Stimulated activated naive B cell treated with anti-CD40 and anti-IgM and Interleukin-4, amounts not matched to agents 10 μg/mL and 1 μg/mL and 100 μg/mL, for 72 hours (primary cell): ENCODE measurements at regions not wholly inside any gene's neighbourhood (a gene's known extent, or its start where the extent isn't known, plus 50 kb on each side); places are given as distances from the start of the nearest gene placed in this dataset.
A peak's percentile ranks its signal among the peaks of the same experiment; 100 is the strongest.

Source experiments
- ATAC-seq, 2 donors: fragments of 150-1000 bp; cut with Tn5 transposase; replicated peaks; 2 replicates each; pipeline ENCODE4 v1.10.0; 2021; ENCODE audit warnings: moderate library complexity in 1 of 2
- DNase-seq: peaks from one replicate; pipeline ENCODE4 v3.0.0; 2021
- H3K27ac Mint-ChIP-seq: one replicate; pipeline ENCODE4 v1.8.0; 2022; ENCODE audit warnings: mild to moderate bottlenecking, mixed read lengths
- H3K27me3 Mint-ChIP-seq, 2 donors: one replicate each; pipeline ENCODE4 v1.8.0; 2022; ENCODE audit warnings: mixed read lengths in 2 of 2
- H3K36me3 Mint-ChIP-seq, 2 donors: one replicate each; pipeline ENCODE4 v1.8.0; 2022; ENCODE audit warnings: mixed read lengths in 2 of 2, mild to moderate bottlenecking in 1 of 2
- H3K4me1 Mint-ChIP-seq, 2 donors: one replicate each; pipeline ENCODE4 v1.8.0; 2022; ENCODE audit warnings: mixed read lengths in 2 of 2, mild to moderate bottlenecking in 1 of 2
- H3K4me3 Mint-ChIP-seq, 2 donors: one replicate each; pipeline ENCODE4 v1.8.0; 2022; ENCODE audit warnings: mild to moderate bottlenecking in 2 of 2, mixed read lengths in 2 of 2, moderate library complexity in 1 of 2
- H3K9me3 Mint-ChIP-seq, 2 donors: one replicate each; pipeline ENCODE4 v1.8.0; 2022; ENCODE audit warnings: mixed read lengths in 2 of 2, mild to moderate bottlenecking in 1 of 2

- peak overlapping the region; percentile 14 for H3K27ac Mint-ChIP-seq
- peak; percentile 70 to 77 for ATAC-seq
- peaks cover 6 to 10% of the 10 kb centered on the region in 2 donors for H3K36me3 Mint-ChIP-seq
- H3K4me1 Mint-ChIP-seq, result peaks cover 16 to 39% of the 10 kb centered on the region in 2 donors
- no peak overlapping the region for H3K4me3 Mint-ChIP-seq
- DNase-seq, result no peak
- H3K27me3 Mint-ChIP-seq, result no peaks in the 10 kb centered on the region
- H3K9me3 Mint-ChIP-seq, result peaks cover 10% of the 10 kb centered on the region in 2 donors
Measured at GRCh38 chr4:11111370-11111769, 317.3 kb downstream of the HS3ST1 start.

DNA sequence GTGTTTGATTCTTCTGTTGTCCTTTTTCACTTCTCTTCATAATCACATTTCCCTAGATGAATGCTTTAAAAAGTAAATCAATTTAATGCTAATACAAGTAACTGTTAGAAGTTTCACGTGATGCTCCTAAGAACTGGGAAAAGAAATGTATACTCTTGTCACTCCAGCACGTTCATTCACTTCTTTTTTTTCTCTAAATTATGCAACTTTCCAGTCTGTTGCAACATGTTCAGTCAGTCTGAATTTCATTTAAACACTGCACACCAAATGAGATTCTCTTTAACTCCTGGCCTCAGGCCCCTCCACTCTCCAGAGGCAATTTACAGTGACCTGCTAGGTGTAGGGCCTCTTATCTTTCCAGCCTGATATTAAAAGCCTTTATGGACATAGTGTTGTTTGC, 321.9 kb downstream of the HS3ST1 start:
- no peaks in the 10 kb centered on the region for H3K27me3 Mint-ChIP-seq
- peaks cover 6 to 16% of the 10 kb centered on the region in 2 donors for H3K36me3 Mint-ChIP-seq
- H3K4me1 Mint-ChIP-seq, result peaks cover 14 to 42% of the 10 kb centered on the region in 2 donors
- peaks cover 10 to 15% of the 10 kb centered on the region in 2 donors for H3K9me3 Mint-ChIP-seq
- no peak overlapping the region for H3K4me3 Mint-ChIP-seq
- no peak overlapping the region for H3K27ac Mint-ChIP-seq
- no peak for ATAC-seq
- no peak for DNase-seq

DNA sequence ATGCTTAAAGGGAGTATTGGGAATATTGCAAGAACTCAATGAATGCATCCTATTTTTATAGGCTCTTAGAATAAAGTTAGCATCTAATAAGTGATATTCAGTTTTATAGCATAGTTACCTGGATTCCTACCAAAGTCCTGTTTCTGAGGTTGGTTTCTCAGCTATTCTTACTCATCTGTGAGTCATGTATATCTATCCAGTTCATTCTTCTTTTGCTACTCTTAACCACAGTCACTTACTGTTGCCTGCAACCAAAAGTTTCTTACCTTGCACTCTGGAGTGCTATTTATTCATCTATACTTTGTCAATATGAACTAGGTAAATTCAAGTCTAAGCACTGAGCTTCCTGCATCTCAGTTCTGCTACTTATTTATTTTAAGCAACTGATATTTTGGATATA, 322.5 kb downstream of the HS3ST1 start:
- Mint-ChIP-seq H3K36me3 (peaks cover 5 to 13% of the 10 kb centered on the region in 2 donors), H3K4me3 (no peak overlapping the region), H3K27me3 (no peaks in the 10 kb centered on the region), H3K4me1 (peaks cover 14 to 40% of the 10 kb centered on the region in 2 donors), H3K9me3 (peaks cover 7 to 12% of the 10 kb centered on the region in 2 donors), H3K27ac (no peak overlapping the region)
- DNase-seq (no peak), ATAC-seq (peak; percentile 71 to 83)

DNA sequence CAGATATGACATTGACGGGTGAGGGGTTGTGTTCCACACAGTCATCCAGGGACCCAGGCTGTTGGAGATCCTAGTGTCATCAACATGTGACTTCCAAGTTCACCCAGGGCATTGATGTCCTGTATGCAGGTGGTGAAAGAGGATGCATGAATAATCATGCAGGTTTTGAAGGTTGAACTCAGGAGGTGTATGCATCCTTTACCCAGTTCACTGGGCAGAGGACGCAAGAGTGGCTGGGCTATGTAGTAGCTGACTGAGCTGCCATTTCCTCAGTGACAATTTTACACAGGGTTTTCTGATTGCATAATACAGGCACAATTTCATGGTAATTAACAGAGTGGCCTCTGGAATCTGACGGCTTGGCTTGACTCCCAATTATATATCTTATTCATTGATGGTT, 323.0 kb downstream of the HS3ST1 start:
- Mint-ChIP-seq H3K27ac (no peak overlapping the region), H3K36me3 (peaks cover 3 to 9% of the 10 kb centered on the region in 2 donors)

GRCh38 chr4:11098461-11098860, 330.2 kb downstream of the HS3ST1 start:
- Mint-ChIP-seq H3K4me1 (peaks cover 33 to 63% of the 10 kb centered on the region in 2 donors), H3K4me3 (peak overlapping the region; percentile 26 to 33), H3K27ac (peak overlapping the region; percentile 56), H3K9me3 (peaks cover 0 to 8% of the 10 kb centered on the region in 2 donors), H3K27me3 (no peaks in the 10 kb centered on the region), H3K36me3 (peaks cover 0 to 3% of the 10 kb centered on the region in 2 donors)
- DNase-seq (peak; percentile 32), ATAC-seq (peak; percentile 82 to 83)

More for the DNA sequence above, 323.0 kb downstream of the HS3ST1 start:
- no peaks in the 10 kb centered on the region for H3K27me3 Mint-ChIP-seq
- ATAC-seq, result peak; percentile 72 to 73
- peaks cover 13 to 39% of the 10 kb centered on the region in 2 donors for H3K4me1 Mint-ChIP-seq
- peaks cover 4 to 9% of the 10 kb centered on the region in 2 donors for H3K9me3 Mint-ChIP-seq
- no peak overlapping the region for H3K4me3 Mint-ChIP-seq
- no peak for DNase-seq

- peaks cover 34 to 63% of the 10 kb centered on the region in 2 donors for H3K4me1 Mint-ChIP-seq
- peaks cover 0 to 5% of the 10 kb centered on the region in 2 donors for H3K9me3 Mint-ChIP-seq
- DNase-seq, result no peak
- H3K36me3 Mint-ChIP-seq, result peaks cover 0 to 3% of the 10 kb centered on the region in 2 donors
- no peak overlapping the region for H3K4me3 Mint-ChIP-seq
- H3K27ac Mint-ChIP-seq, result no peak overlapping the region
- H3K27me3 Mint-ChIP-seq, result no peaks in the 10 kb centered on the region
- no peak for ATAC-seq
Measured at GRCh38 chr4:11097725-11098124, 331.0 kb downstream of the HS3ST1 start.

GRCh38 chr4:11081006-11081405, 347.7 kb downstream of the HS3ST1 start:
- Mint-ChIP-seq H3K9me3 (peaks cover 9 to 10% of the 10 kb centered on the region in 2 donors), H3K27ac (no peak overlapping the region), H3K4me1 (peaks cover 5 to 16% of the 10 kb centered on the region in 2 donors), H3K36me3 (peaks cover 6 to 8% of the 10 kb centered on the region in 2 donors), H3K4me3 (no peak overlapping the region), H3K27me3 (no peaks in the 10 kb centered on the region)
- no peak for DNase-seq
- ATAC-seq, result no peak

GRCh38 chr4:11079171-11079570, 349.5 kb downstream of the HS3ST1 start:
- no peak overlapping the region for H3K27ac Mint-ChIP-seq
- peaks cover 2 to 5% of the 10 kb centered on the region in 2 donors for H3K4me1 Mint-ChIP-seq
- no peaks in the 10 kb centered on the region for H3K27me3 Mint-ChIP-seq
- peaks cover 9 to 10% of the 10 kb centered on the region in 2 donors for H3K9me3 Mint-ChIP-seq
- no peak overlapping the region for H3K4me3 Mint-ChIP-seq
- peaks cover 6 to 8% of the 10 kb centered on the region in 2 donors for H3K36me3 Mint-ChIP-seq
- DNase-seq (no peak), ATAC-seq (no peak)

- Mint-ChIP-seq H3K4me1 (peaks cover 3 to 13% of the 10 kb centered on the region in 2 donors), H3K27me3 (no peaks in the 10 kb centered on the region), H3K27ac (no peak overlapping the region), H3K9me3 (peaks cover 0 to 2% of the 10 kb centered on the region in 2 donors), H3K4me3 (no peak overlapping the region), H3K36me3 (no peaks in the 10 kb centered on the region)
- ATAC-seq (no peak), DNase-seq (no peak)
Measured at GRCh38 chr4:11074581-11075241, 354.0 kb downstream of the HS3ST1 start.

- DNase-seq, result no peak
- Mint-ChIP-seq H3K27me3 (no peaks in the 10 kb centered on the region), H3K27ac (no peak overlapping the region)
Measured at GRCh38 chr4:11073621-11074051, 355.1 kb downstream of the HS3ST1 start.

GRCh38 chr4:11072999-11073398, 355.7 kb downstream of the HS3ST1 start:
- Mint-ChIP-seq H3K27ac (no peak overlapping the region), H3K27me3 (no peaks in the 10 kb centered on the region), H3K4me3 (no peak overlapping the region), H3K4me1 (peaks cover 3 to 17% of the 10 kb centered on the region in 2 donors), H3K9me3 (peaks cover 0 to 2% of the 10 kb centered on the region in 2 donors), H3K36me3 (no peaks in the 10 kb centered on the region)
- ATAC-seq (no peak), DNase-seq (no peak)

More at GRCh38 chr4:11073621-11074051, 355.1 kb downstream of the HS3ST1 start:
- peaks cover 0 to 2% of the 10 kb centered on the region in 2 donors for H3K9me3 Mint-ChIP-seq
- H3K36me3 Mint-ChIP-seq, result no peaks in the 10 kb centered on the region
- ATAC-seq, result no peak
- no peak overlapping the region for H3K4me3 Mint-ChIP-seq
- H3K4me1 Mint-ChIP-seq, result peaks cover 3 to 14% of the 10 kb centered on the region in 2 donors

- Mint-ChIP-seq H3K4me1 (peaks cover 3 to 20% of the 10 kb centered on the region in 2 donors), H3K27ac (no peak overlapping the region), H3K4me3 (no peak overlapping the region), H3K36me3 (peaks cover 0 to 1% of the 10 kb centered on the region in 2 donors), H3K9me3 (no peaks in the 10 kb centered on the region), H3K27me3 (no peaks in the 10 kb centered on the region)
- ATAC-seq, result no peak
- DNase-seq, result no peak
Measured at GRCh38 chr4:11072463-11072862, 356.2 kb downstream of the HS3ST1 start.

DNA sequence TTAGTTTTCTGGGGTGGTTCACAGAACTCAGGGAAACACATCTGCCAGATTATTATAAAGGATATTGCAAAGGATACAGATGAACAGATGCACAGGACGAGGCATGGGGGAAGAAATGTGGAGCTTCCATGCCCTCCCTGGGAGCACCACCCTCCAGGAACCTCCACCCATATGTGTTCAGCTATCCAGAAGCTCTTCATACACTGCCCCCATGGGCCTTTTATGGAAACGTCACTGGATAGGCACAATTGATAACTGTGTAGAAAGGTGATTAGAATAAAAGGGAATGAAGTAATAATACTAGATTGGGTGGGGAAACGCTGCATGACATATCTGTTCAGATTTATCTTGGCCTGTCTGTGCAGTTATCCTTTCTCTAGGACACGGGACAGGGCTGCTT, 357.9 kb downstream of the HS3ST1 start:
- peaks cover 0 to 1% of the 10 kb centered on the region in 2 donors for H3K36me3 Mint-ChIP-seq
- no peak overlapping the region for H3K4me3 Mint-ChIP-seq
- H3K27ac Mint-ChIP-seq, result no peak overlapping the region
- H3K9me3 Mint-ChIP-seq, result no peaks in the 10 kb centered on the region
- DNase-seq, result no peak
- H3K4me1 Mint-ChIP-seq, result peaks cover 7 to 15% of the 10 kb centered on the region in 2 donors
- no peak for ATAC-seq
- H3K27me3 Mint-ChIP-seq, result no peaks in the 10 kb centered on the region

DNA sequence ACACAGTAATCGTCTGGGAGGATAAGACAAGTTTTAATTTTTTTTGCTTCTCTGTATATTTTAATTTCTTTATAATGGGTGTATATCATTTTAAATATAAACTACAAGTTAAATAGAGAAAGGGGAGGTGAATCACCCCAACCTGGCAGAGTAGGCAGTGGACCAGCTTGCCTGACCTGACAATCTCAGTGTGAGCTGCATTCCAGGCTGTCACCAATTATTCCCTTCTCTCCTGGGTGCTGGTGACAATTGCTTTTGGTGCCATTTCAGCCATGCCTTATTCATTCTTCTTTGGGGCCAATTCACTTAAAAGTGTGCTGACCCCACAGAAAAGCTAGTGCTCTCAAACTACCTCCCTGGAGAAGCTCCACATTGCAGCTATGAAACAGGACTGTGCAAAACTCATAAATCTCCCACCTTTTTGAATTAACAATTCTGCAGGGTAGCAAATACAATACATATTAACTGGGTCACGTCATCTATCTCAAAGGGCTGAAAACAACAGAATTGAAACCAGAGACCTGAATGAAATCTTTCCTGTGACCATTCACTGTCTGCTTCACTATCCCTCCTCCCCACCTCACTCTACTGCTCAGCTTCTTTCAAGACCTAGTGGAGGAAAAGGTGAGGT, 359.0 kb downstream of the HS3ST1 start:
- ATAC-seq, result no peak
- no peak for DNase-seq
- no peaks in the 10 kb centered on the region for H3K27me3 Mint-ChIP-seq

GRCh38 chr4:11069083-11069482, 359.6 kb downstream of the HS3ST1 start:
- ATAC-seq (no peak), DNase-seq (no peak)
- Mint-ChIP-seq H3K9me3 (no peaks in the 10 kb centered on the region), H3K27ac (no peak overlapping the region), H3K4me3 (no peak overlapping the region), H3K27me3 (no peaks in the 10 kb centered on the region), H3K36me3 (peaks cover 0 to 1% of the 10 kb centered on the region in 2 donors), H3K4me1 (peaks cover 7 to 15% of the 10 kb centered on the region in 2 donors)

More for the DNA sequence above, 359.0 kb downstream of the HS3ST1 start:
- peaks cover 7 to 15% of the 10 kb centered on the region in 2 donors for H3K4me1 Mint-ChIP-seq
- no peak overlapping the region for H3K4me3 Mint-ChIP-seq
- H3K36me3 Mint-ChIP-seq, result peaks cover 0 to 1% of the 10 kb centered on the region in 2 donors
- H3K9me3 Mint-ChIP-seq, result no peaks in the 10 kb centered on the region
- H3K27ac Mint-ChIP-seq, result no peak overlapping the region
